Activated T-cell treated with anti-CD3 and anti-CD28 coated beads for 4 hours (primary cell): ENCODE measurements at regions not wholly inside any gene's neighbourhood (a gene's known extent, or its start where the extent isn't known, plus 50 kb on each side); places are given as distances from the start of the nearest gene placed in this dataset.

Experiments
- DNase-seq: peaks from one replicate; pipeline ENCODE4 v3.0.0-alpha.2; 2020

- DNase-seq = no peak
Observed at GRCh38 chr14:86652526-86652925, 1122.6 kb downstream of the FLRT2 start.

- DNase-seq = no peak
Observed at GRCh38 chr14:86646696-86647690, 1117.0 kb downstream of the FLRT2 start.

GRCh38 chr14:86646125-86646524, 1116.2 kb downstream of the FLRT2 start:
- no peak for DNase-seq

- no peak for DNase-seq
Observed at GRCh38 chr14:86641310-86641709, 1111.4 kb downstream of the FLRT2 start.

- no peak for DNase-seq
Observed at GRCh38 chr14:86640288-86640687, 1110.3 kb downstream of the FLRT2 start.

GRCh38 chr14:86639666-86640065, 1109.7 kb downstream of the FLRT2 start:
- no peak for DNase-seq

GRCh38 chr14:86639146-86639545, 1109.2 kb downstream of the FLRT2 start:
- no peak for DNase-seq

GRCh38 chr14:86627080-86627479, 1097.1 kb downstream of the FLRT2 start:
- no peak for DNase-seq

GRCh38 chr14:86626530-86626929, 1096.6 kb downstream of the FLRT2 start:
- DNase-seq = no peak

- DNase-seq = no peak
Observed at GRCh38 chr14:86625637-86626036, 1095.7 kb downstream of the FLRT2 start.

- DNase-seq = no peak
Observed at GRCh38 chr14:86619726-86620125, 1089.8 kb downstream of the FLRT2 start.

GRCh38 chr14:86613786-86614185, 1083.8 kb downstream of the FLRT2 start:
- DNase-seq = no peak

- no peak for DNase-seq
Observed at GRCh38 chr14:86613126-86613525, 1083.2 kb downstream of the FLRT2 start.

GRCh38 chr14:86604561-86604960, 1074.6 kb downstream of the FLRT2 start:
- no peak for DNase-seq

- DNase-seq = no peak
Observed at GRCh38 chr14:86602263-86602662, 1072.3 kb downstream of the FLRT2 start.

- DNase-seq = no peak
Observed at GRCh38 chr14:86601813-86602212, 1071.9 kb downstream of the FLRT2 start.

GRCh38 chr14:86597279-86597678, 1067.3 kb downstream of the FLRT2 start:
- DNase-seq = no peak

- DNase-seq = no peak
Observed at GRCh38 chr14:86596024-86596423, 1066.1 kb downstream of the FLRT2 start.

GRCh38 chr14:86575141-86575540, 1045.2 kb downstream of the FLRT2 start:
- no peak for DNase-seq

GRCh38 chr14:86574778-86575129, 1044.8 kb downstream of the FLRT2 start:
- DNase-seq = no peak

- no peak for DNase-seq
Observed at GRCh38 chr14:86574051-86574777, 1044.3 kb downstream of the FLRT2 start.

GRCh38 chr14:86570371-86570770, 1040.4 kb downstream of the FLRT2 start:
- DNase-seq = no peak

GRCh38 chr14:86543521-86543920, 1013.6 kb downstream of the FLRT2 start:
- no peak for DNase-seq

- no peak for DNase-seq
Observed at GRCh38 chr14:86541972-86542371, 1012.0 kb downstream of the FLRT2 start.
